OCI-LY7 (cell line): ENCODE measurements at regions not wholly inside any gene's neighbourhood (a gene's known extent, or its start where the extent isn't known, plus 50 kb on each side); places are given as distances from the start of the nearest gene placed in this dataset.

Experiments
- BruUV-seq: library from RNA; stranded (reverse); fragments of 400-500 nt; replicated peaks from 2 replicates; lab custom pipeline; 2021; lab: Mats Ljungman, UMichigan
- CTCF ChIA-PET: fragments of 300-600 bp; sonication (Branson Sonifier 250); formaldehyde crosslinking; loops from one replicate; lab custom pipeline; 2022; ENCODE audit warnings: antibody characterized with exemption; ENCODE audit not compliant: unreplicated experiment; lab: Charles Lee
- POLR2A ChIA-PET: fragments of 300-600 bp; sonication (Branson Sonifier 250); formaldehyde crosslinking; loops from one replicate; lab custom pipeline; 2022; ENCODE audit warnings: antibody characterized with exemption; lab: Charles Lee
- DNase-seq: peaks from one replicate; pipeline ENCODE4 v3.0.0-alpha.2; 2015; ENCODE audit warnings: low spot score
- H2AFZ ChIP-seq: fragments of 200-600 bp; sonication (generic), shearing (Covaris generic); 2 replicates; pipeline ENCODE4 v1.6.1; 2014; ENCODE audit warnings: mild to moderate bottlenecking, antibody characterized with exemption, low read length, moderate library complexity
- H3K27ac ChIP-seq: fragments of 200-600 bp; sonication (generic); 2 replicates; pipeline ENCODE4 v1.5.1; 2014; ENCODE audit warnings: mixed run types, low read depth, mild to moderate bottlenecking, moderate library complexity, low read length, inconsistent platforms; ENCODE audit not compliant: poor library complexity, severe bottlenecking
- H3K36me3 ChIP-seq: fragments of 200-600 bp; sonication (generic); 2 replicates; pipeline ENCODE4 v1.6.1; 2014; ENCODE audit warnings: mild to moderate bottlenecking, antibody characterized with exemption, low read length, moderate library complexity, mixed read lengths; ENCODE audit not compliant: insufficient read depth
- H3K4me1 ChIP-seq: fragments of 200-600 bp; sonication (generic); 2 replicates; pipeline ENCODE4 v1.5.1; 2014; ENCODE audit warnings: mild to moderate bottlenecking, low read length; ENCODE audit not compliant: insufficient read depth, poor library complexity, severe bottlenecking
- H3K4me2 ChIP-seq: fragments of 200-600 bp; sonication (generic); 2 replicates; pipeline ENCODE4 v1.6.1; 2014; ENCODE audit warnings: mild to moderate bottlenecking, low read length
- H3K4me3 ChIP-seq: fragments of 200-600 bp; sonication (generic); 2 replicates; pipeline ENCODE4 v1.5.1; 2014; ENCODE audit warnings: mild to moderate bottlenecking, low read depth, low read length; ENCODE audit not compliant: poor library complexity, severe bottlenecking
- H3K79me2 ChIP-seq: fragments of 200-600 bp; sonication (generic); 2 replicates; pipeline ENCODE4 v1.6.1; 2016; ENCODE audit warnings: low read depth, mild to moderate bottlenecking, low read length, moderate library complexity, mixed read lengths; ENCODE audit not compliant: insufficient read depth
- H3K9me2 ChIP-seq: fragments of 200-600 bp; sonication (generic); 2 replicates; pipeline ENCODE4 v1.6.1; 2016; ENCODE audit warnings: mild to moderate bottlenecking, low read length, mixed read lengths; ENCODE audit not compliant: insufficient read depth
- H3K9me3 ChIP-seq: fragments of 200-600 bp; sonication (generic); 2 replicates; pipeline ENCODE4 v1.6.1; 2014; ENCODE audit warnings: mild to moderate bottlenecking, mixed run types, low read length, mixed read lengths
- H4K20me1 ChIP-seq: fragments of 200-600 bp; sonication (generic); 2 replicates; pipeline ENCODE4 v1.6.1; 2014; ENCODE audit warnings: mild to moderate bottlenecking, antibody characterized with exemption, low read length, moderate library complexity, mixed read lengths; ENCODE audit not compliant: insufficient read depth
- CTCF ChIP-seq: fragments of 200-600 bp; sonication (generic); conservative IDR thresholded peaks from 2 replicates; pipeline ENCODE4 v1.5.1; 2014; ENCODE audit warnings: mild to moderate bottlenecking, antibody characterized with exemption, low read length, moderate library complexity, mixed read lengths
- EZH2phosphoT487 ChIP-seq: fragments of 200-600 bp; sonication (generic); IDR thresholded peaks from 2 replicates; pipeline ENCODE4 v1.6.1; 2018; ENCODE audit warnings: low read depth, borderline replicate concordance, mild to moderate bottlenecking, mixed run types, antibody characterized with exemption, low read length, moderate library complexity, mixed read lengths
- intact Hi-C: fragments of 100-400 bp; cut with micrococcal nuclease; formaldehyde crosslinking; loops from one replicate; pipeline ENCODE4 v1.10.0; 2022; ENCODE audit not compliant: unreplicated experiment

- Histone ChIP-seq H2AFZ (no peak overlapping the region), H3K9me3 (no peaks in the 10 kb centered on the region), H3K4me1 (no peaks in the 10 kb centered on the region), H3K9me2 (no peaks in the 10 kb centered on the region), H3K27ac (no peak overlapping the region), H3K36me3 (no peaks in the 10 kb centered on the region), H3K4me2 (no peak overlapping the region), H4K20me1 (no peaks in the 10 kb centered on the region), H3K4me3 (no peak overlapping the region), H3K79me2 (no peaks in the 10 kb centered on the region)
- ChIA-PET CTCF (no interaction called here), POLR2A (interaction anchor here (0.7 kb wide), 1 partner anchor 34 kb away, joined by 3 read pairs; no protein-coding TSS in a partner anchor)
- no TSS peak for BruUV-seq
- intact Hi-C loops: no loop called here
- TF ChIP-seq EZH2phosphoT487: no peak
- no peak for TF ChIP-seq CTCF
- DNase-seq: no peak
These were observed 255.6 kb downstream of the RDH14 start for GRCh38 chr2:18304849-18305248.

DNA sequence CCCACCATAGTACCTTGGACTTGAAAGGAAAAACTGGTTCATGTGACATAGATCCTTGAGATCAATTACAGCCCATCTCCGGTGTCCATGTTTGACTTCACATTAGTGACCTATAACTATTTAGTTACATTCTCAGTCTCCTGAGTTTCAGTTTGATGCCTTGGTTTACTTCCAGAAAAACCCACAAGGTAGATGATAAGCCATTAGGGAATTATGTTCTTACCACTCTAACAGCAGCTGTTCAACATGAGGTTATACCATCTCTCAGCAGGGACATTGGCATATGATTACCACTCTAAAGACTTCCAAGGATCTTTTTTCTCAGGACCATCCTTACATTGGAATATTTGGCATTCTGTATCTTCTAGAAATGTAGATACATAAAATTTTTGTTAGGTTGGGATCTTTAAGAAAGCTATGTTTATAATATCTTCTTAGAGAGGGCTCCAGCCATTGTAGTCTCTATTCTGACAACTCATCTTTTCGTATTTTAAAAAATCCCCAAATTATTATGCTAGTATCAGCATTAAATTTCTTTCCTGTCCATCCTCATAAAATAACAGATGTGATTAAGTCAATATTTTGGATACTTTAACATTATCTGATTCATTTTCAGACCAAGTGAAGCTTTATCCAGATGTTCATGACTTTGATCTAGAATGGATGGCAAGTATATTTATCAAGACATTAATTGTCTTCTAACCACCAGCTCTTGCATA, 258.9 kb downstream of the RDH14 start:
- no TSS peak for BruUV-seq
- POLR2A ChIA-PET: no interaction called here

More for the DNA sequence above, 258.9 kb downstream of the RDH14 start:
- H4K20me1 ChIP-seq: no peaks in the 10 kb centered on the region
- H3K4me1 ChIP-seq: no peaks in the 10 kb centered on the region
- H2AFZ ChIP-seq: no peak overlapping the region
- no peaks in the 10 kb centered on the region for H3K79me2 ChIP-seq
- H3K4me2 ChIP-seq: no peak overlapping the region
- H3K36me3 ChIP-seq: no peaks in the 10 kb centered on the region
- no peak overlapping the region for H3K4me3 ChIP-seq
- TF ChIP-seq EZH2phosphoT487: no peak
- no peak for TF ChIP-seq CTCF
- no peak overlapping the region for H3K27ac ChIP-seq
- intact Hi-C loops: no loop called here
- no peaks in the 10 kb centered on the region for H3K9me2 ChIP-seq
- CTCF ChIA-PET: no interaction called here
- DNase-seq: no peak
- no peaks in the 10 kb centered on the region for H3K9me3 ChIP-seq
